NCI-H2171 (cell line): ENCODE measurements at regions not wholly inside any gene's neighbourhood (a gene's known extent, or its start where the extent isn't known, plus 50 kb on each side); places are given as distances from the start of the nearest gene placed in this dataset.

Source experiments
- DNase-seq: peaks from one replicate; lab custom pipeline; 2025; lab: John Stamatoyannopoulos, UW

- DNase-seq, result no peak
Observed at GRCh38 chr12:127268213-127268612, 998.8 kb upstream of the TMEM132C start.

GRCh38 chr12:127268706-127269425 lies 998.1 kb upstream of the TMEM132C start:
- no peak for DNase-seq

GRCh38 chr12:127270193-127270592 lies 996.8 kb upstream of the TMEM132C start:
- DNase-seq, result no peak

- no peak for DNase-seq
Observed at GRCh38 chr12:127271776-127272175, 995.2 kb upstream of the TMEM132C start.

GRCh38 chr12:127272864-127273263 lies 994.1 kb upstream of the TMEM132C start:
- DNase-seq, result no peak

- no peak for DNase-seq
Observed at GRCh38 chr12:127273626-127274025, 993.3 kb upstream of the TMEM132C start.

GRCh38 chr12:127275416-127275815 lies 991.6 kb upstream of the TMEM132C start:
- no peak for DNase-seq

GRCh38 chr12:127277882-127278281 lies 989.1 kb upstream of the TMEM132C start:
- no peak for DNase-seq

- DNase-seq, result no peak
Observed at GRCh38 chr12:127278351-127278750, 988.6 kb upstream of the TMEM132C start.

- no peak for DNase-seq
Observed at GRCh38 chr12:127280393-127281275, 986.3 kb upstream of the TMEM132C start.

- DNase-seq, result no peak
Observed at GRCh38 chr12:127282786-127283565, 984.0 kb upstream of the TMEM132C start.

- DNase-seq, result no peak
Observed at GRCh38 chr12:127284021-127284420, 982.9 kb upstream of the TMEM132C start.

GRCh38 chr12:127284870-127285431 lies 982.0 kb upstream of the TMEM132C start:
- DNase-seq, result no peak

- no peak for DNase-seq
Observed at GRCh38 chr12:127286281-127286680, 980.7 kb upstream of the TMEM132C start.

GRCh38 chr12:127287256-127287655 lies 979.7 kb upstream of the TMEM132C start:
- no peak for DNase-seq

- DNase-seq, result no peak
Observed at GRCh38 chr12:127290251-127290650, 976.7 kb upstream of the TMEM132C start.

- no peak for DNase-seq
Observed at GRCh38 chr12:127292736-127293135, 974.2 kb upstream of the TMEM132C start.

GRCh38 chr12:127293507-127294310 lies 973.3 kb upstream of the TMEM132C start:
- DNase-seq, result no peak

GRCh38 chr12:127294651-127295210 lies 972.2 kb upstream of the TMEM132C start:
- no peak for DNase-seq

- no peak for DNase-seq
Observed at GRCh38 chr12:127295630-127296029, 971.3 kb upstream of the TMEM132C start.

- DNase-seq, result no peak
Observed at GRCh38 chr12:127296591-127296990, 970.4 kb upstream of the TMEM132C start.
